ENCODE measurements at regions not wholly inside any gene's neighbourhood (a gene's known extent, or its start where the extent isn't known, plus 50 kb on each side); places are given as distances from the start of the nearest gene placed in this dataset.

DNA sequence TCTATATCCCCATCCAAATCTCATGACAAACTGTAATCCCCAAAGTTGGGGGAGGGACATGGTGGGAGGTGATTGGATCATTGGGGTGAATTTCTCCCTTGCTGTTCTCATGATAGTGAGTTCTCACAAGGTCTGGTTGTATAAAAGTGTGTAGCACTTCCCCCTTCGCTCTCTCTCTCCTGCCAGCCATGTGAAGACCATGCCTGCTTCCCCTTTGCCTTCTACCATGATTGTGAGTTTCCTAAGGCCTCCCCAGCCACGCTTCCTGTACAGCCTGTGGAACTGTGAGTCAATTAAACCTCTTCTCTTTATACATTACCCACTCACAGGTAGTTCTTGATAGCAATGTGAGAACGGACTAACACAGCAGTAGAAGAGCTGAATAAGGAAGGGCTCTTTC, 62.6 kb upstream of the VASH1 start:
- TF ChIP-seq, protein P1, sequence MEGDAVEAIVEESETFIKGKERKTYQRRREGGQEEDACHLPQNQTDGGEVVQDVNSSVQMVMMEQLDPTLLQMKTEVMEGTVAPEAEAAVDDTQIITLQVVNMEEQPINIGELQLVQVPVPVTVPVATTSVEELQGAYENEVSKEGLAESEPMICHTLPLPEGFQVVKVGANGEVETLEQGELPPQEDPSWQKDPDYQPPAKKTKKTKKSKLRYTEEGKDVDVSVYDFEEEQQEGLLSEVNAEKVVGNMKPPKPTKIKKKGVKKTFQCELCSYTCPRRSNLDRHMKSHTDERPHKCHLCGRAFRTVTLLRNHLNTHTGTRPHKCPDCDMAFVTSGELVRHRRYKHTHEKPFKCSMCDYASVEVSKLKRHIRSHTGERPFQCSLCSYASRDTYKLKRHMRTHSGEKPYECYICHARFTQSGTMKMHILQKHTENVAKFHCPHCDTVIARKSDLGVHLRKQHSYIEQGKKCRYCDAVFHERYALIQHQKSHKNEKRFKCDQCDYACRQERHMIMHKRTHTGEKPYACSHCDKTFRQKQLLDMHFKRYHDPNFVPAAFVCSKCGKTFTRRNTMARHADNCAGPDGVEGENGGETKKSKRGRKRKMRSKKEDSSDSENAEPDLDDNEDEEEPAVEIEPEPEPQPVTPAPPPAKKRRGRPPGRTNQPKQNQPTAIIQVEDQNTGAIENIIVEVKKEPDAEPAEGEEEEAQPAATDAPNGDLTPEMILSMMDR (IDR thresholded peaks at IDR 0.05) = no peak
- TF ChIP-seq POLR2A (IDR thresholded peaks at IDR 0.05) = no peak
